ENCODE measurements at regions not wholly inside any gene's neighbourhood (a gene's known extent, or its start where the extent isn't known, plus 50 kb on each side); places are given as distances from the start of the nearest gene placed in this dataset.

DNA sequence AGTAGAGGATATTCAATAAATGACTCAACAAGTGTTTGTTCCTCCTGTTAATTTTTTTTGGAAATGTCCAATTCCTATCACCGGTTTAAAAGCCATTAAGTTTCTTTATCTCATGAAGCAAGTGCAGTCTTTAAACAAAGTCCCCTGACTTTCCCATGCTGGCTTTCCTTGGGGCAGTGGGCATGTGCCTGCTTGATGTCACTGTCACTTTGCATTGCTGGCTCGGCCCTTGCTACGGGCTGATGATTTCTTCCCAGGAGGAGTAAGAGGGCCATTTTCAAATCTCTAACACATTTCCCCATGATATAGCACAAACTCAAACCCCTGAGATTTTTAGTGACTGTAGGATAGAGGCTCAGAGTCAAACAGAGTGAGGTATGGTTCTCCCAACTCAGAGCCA lies 275.8 kb upstream of the TENM3 start:
- Histone ChIP-seq H3K4me1 (peaks cover 0 to 10% (median 0%) of the 10 kb centered on the region in 12 donors), H3K27me3 (no peaks in the 10 kb centered on the region), H3K27ac (no peak overlapping the region), H3K36me3 (no peaks in the 10 kb centered on the region), H3K9me3 (no peaks in the 10 kb centered on the region), H3K4me3 (no peak overlapping the region)
- no peak for ATAC-seq
- WGBS, 4 donors: 28 to 36% (median 31%) methylated on average over 3 of the region's 3 CpGs
- DNase-seq: no peak
- no peak for TF ChIP-seq POLR2A (IDR thresholded peaks at IDR 0.05)
- TF ChIP-seq, protein P1, sequence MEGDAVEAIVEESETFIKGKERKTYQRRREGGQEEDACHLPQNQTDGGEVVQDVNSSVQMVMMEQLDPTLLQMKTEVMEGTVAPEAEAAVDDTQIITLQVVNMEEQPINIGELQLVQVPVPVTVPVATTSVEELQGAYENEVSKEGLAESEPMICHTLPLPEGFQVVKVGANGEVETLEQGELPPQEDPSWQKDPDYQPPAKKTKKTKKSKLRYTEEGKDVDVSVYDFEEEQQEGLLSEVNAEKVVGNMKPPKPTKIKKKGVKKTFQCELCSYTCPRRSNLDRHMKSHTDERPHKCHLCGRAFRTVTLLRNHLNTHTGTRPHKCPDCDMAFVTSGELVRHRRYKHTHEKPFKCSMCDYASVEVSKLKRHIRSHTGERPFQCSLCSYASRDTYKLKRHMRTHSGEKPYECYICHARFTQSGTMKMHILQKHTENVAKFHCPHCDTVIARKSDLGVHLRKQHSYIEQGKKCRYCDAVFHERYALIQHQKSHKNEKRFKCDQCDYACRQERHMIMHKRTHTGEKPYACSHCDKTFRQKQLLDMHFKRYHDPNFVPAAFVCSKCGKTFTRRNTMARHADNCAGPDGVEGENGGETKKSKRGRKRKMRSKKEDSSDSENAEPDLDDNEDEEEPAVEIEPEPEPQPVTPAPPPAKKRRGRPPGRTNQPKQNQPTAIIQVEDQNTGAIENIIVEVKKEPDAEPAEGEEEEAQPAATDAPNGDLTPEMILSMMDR (IDR thresholded peaks at IDR 0.05): no peak
- intact Hi-C loops (cut with DNase I): no loop called here

DNA sequence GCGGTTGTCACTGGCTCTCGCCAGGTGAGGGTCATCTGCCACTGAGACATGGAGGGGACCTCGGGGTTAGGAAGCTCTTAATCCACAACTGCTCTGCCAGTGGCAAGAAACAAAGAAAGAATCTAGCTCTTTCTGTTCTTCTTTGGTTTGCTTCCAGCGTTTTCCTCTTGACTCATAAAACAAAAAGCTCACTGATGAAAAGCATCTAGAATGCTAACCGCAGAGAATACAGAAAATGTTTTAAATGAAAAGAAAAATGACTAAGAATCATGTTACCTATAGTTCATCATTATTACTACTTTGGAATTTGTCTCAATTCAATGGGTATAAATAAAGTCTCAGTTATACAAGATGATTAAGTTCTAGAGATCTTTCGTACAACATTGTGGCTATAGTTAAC lies 274.8 kb upstream of the TENM3 start:
- WGBS, 4 donors: 85 to 91% (median 90%) methylated on average over 6 of the region's 6 CpGs
- H3K4me1 ChIP-seq: peaks cover 0 to 7% (median 0%) of the 10 kb centered on the region in 12 donors
- H3K36me3 ChIP-seq: no peaks in the 10 kb centered on the region
- ATAC-seq (no peak), DNase-seq (no peak)
- H3K9me3 ChIP-seq: peaks cover 0 to under 1% (median 0%) of the 10 kb centered on the region in 12 donors
- H3K4me3 ChIP-seq: no peak overlapping the region
- intact Hi-C loops (cut with DNase I): no loop called here
- no peak overlapping the region for H3K27ac ChIP-seq
- H3K27me3 ChIP-seq: no peaks in the 10 kb centered on the region
- TF ChIP-seq, protein P1 (IDR thresholded peaks at IDR 0.05): no peak
- TF ChIP-seq POLR2A (IDR thresholded peaks at IDR 0.05): no peak

DNA sequence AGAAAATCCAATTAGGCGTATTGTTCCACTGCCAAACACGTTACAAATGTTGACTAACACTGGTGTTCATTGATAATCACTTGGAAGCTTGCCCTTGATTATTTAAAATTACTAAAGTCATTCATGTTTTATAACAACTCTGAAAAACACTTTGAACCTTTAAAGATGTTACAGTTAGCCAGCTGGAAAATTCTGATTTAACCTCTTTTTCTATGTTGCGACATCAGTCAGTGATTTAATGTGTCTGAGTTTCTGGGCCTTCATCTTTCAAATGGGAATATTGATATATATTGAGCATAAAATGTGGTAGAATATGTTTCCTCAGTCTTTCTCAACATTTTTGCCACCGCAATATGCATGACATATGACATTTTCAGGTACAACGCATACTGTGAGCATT lies 274.1 kb upstream of the TENM3 start:
- Histone ChIP-seq H3K36me3 (no peaks in the 10 kb centered on the region), H3K9me3 (peaks cover 0 to 8% (median 0%) of the 10 kb centered on the region in 12 donors), H3K4me1 (peaks cover 0 to 7% (median 0%) of the 10 kb centered on the region in 12 donors), H3K4me3 (no peak overlapping the region), H3K27me3 (no peaks in the 10 kb centered on the region), H3K27ac (no peak overlapping the region)
- no peak for ATAC-seq
- WGBS, 4 donors: 83 to 95% (median 94%) methylated on average over 5 of the region's 5 CpGs
- no peak for TF ChIP-seq POLR2A (IDR thresholded peaks at IDR 0.05)
- TF ChIP-seq, protein P1 (IDR thresholded peaks at IDR 0.05): no peak
- intact Hi-C loops (cut with DNase I): no loop called here
- DNase-seq: no peak

DNA sequence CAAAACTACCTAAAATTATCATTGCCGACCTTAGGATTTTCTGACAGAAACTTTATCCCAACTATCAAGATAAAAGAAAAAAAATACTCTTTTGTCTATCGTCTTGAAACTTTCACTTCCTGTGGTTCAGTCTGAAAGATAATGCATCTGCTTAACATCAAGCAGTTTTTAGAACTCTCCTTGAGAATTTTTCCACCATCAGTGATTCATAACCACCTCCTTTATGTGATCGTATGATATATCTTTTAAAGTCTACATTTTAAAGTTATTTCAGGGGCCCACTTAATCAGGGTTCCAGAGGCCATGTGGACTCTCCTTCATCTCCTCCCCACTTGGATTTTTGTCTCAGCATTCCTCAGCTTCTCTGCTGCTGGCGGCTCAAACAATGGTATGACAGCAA lies 272.8 kb upstream of the TENM3 start:
- 53 to 66% (median 63%) methylated on average over 4 of the region's 4 CpGs for WGBS, 4 donors
- peaks cover 0 to 8% (median 0%) of the 10 kb centered on the region in 12 donors for H3K9me3 ChIP-seq
- H3K27ac ChIP-seq: no peak overlapping the region
- no peak for TF ChIP-seq POLR2A (IDR thresholded peaks at IDR 0.05)
- TF ChIP-seq, protein P1 (IDR thresholded peaks at IDR 0.05): no peak
- intact Hi-C loops (cut with DNase I): no loop called here
- H3K4me1 ChIP-seq: peaks cover 0 to 7% (median 0%) of the 10 kb centered on the region in 12 donors
- ATAC-seq (no peak), DNase-seq (no peak)
- no peak overlapping the region for H3K4me3 ChIP-seq
- no peaks in the 10 kb centered on the region for H3K27me3 ChIP-seq
- no peaks in the 10 kb centered on the region for H3K36me3 ChIP-seq

Data from heart left ventricle (tissue), 16 donors.